H1 (cell line): ENCODE measurements at regions not wholly inside any gene's neighbourhood (a gene's known extent, or its start where the extent isn't known, plus 50 kb on each side); places are given as distances from the start of the nearest gene placed in this dataset.

Experiments used
- CTCF ChIA-PET: fragments of 300-600 bp; sonication (Branson Sonifier 250); formaldehyde crosslinking; loops from one replicate; lab custom pipeline; 2021; ENCODE audit not compliant: partially characterized antibody; lab: Charles Lee
- POLR2A ChIA-PET: fragments of 300-600 bp; sonication (Branson Sonifier 250); formaldehyde crosslinking; loops from one replicate; lab custom pipeline; 2021; ENCODE audit warnings: inconsistent platforms; ENCODE audit not compliant: partially characterized antibody; lab: Charles Lee
- DNase-seq, 2 experiments: peaks; one replicate each; pipeline versions ENCODE4 v3.0.0 to v3.0.0-alpha.2; 2010 to 2022; ENCODE audit warnings: low spot score in 2 of 2, low read depth in 1 of 2, mixed read lengths in 1 of 2
- FAIRE-seq: peaks from 2 replicates; lab custom pipeline; 2011; peaks lifted over from hg19 to GRCh38; lab: Jason Lieb, UNC
- H2AFZ ChIP-seq: 2 replicates; pipeline ENCODE4 v1.8.1; 2012; ENCODE audit warnings: low read length, inconsistent platforms
- H2AK5ac ChIP-seq: 2 replicates; pipeline ENCODE4 v1.6.1; 2013; ENCODE audit warnings: low read depth, low read length
- H2BK120ac ChIP-seq: replicated peaks from 2 replicates; pipeline ENCODE3; 2013; ENCODE audit warnings: low read depth, low read length, inconsistent platforms
- H2BK12ac ChIP-seq: 2 replicates; pipeline ENCODE4 v1.6.1; 2013; ENCODE audit warnings: low read depth, low read length
- H2BK15ac ChIP-seq: 2 replicates; pipeline ENCODE4 v1.6.1; 2013; ENCODE audit warnings: low read length
- H2BK20ac ChIP-seq: 2 replicates; pipeline ENCODE4 v1.6.1; 2013; ENCODE audit warnings: low read length
- H2BK5ac ChIP-seq: 2 replicates; pipeline ENCODE4 v1.6.1; 2013; ENCODE audit warnings: low read depth, low read length
- H3K14ac ChIP-seq: 2 replicates; pipeline ENCODE4 v1.6.1; 2013; ENCODE audit warnings: inconsistent platforms; ENCODE audit not compliant: insufficient read length
- H3K18ac ChIP-seq: 2 replicates; pipeline ENCODE4 v1.6.1; 2013; ENCODE audit warnings: low read length; ENCODE audit errors: extremely low read depth
- H3K23ac ChIP-seq: 2 replicates; pipeline ENCODE4 v1.6.1; 2013; ENCODE audit warnings: inconsistent platforms; ENCODE audit not compliant: insufficient read length
- H3K23me2 ChIP-seq: 2 replicates; pipeline ENCODE4 v1.6.1; 2013; ENCODE audit warnings: low read depth, low read length
- H3K27ac ChIP-seq: 2 replicates; pipeline ENCODE4 v1.6.1; 2011; ENCODE audit warnings: low read depth, low read length, inconsistent platforms
- H3K27me3 ChIP-seq, 4 experiments: replicated peaks in 1 of 4; 1 replicate in 1 of 4; 2 replicates in 3 of 4; pipeline versions ENCODE4 v1.6.1 to v1.8.1; 2011 to 2013; ENCODE audit warnings: low read length in 3 of 4, mild to moderate bottlenecking in 3 of 4, inconsistent platforms in 2 of 4, mixed read lengths in 2 of 4, moderate library complexity in 1 of 4; ENCODE audit not compliant: control insufficient read depth in 3 of 4, insufficient read depth in 3 of 4; ENCODE audit errors: extremely low read depth in 1 of 4
- H3K36me3 ChIP-seq, 4 experiments: 2 replicates each; pipeline versions ENCODE4 v1.6.1 to v1.8.1; 2011 to 2013; ENCODE audit warnings: mild to moderate bottlenecking in 4 of 4, low read length in 3 of 4, moderate library complexity in 2 of 4, control low read depth in 1 of 4, inconsistent platforms in 1 of 4; ENCODE audit not compliant: insufficient read depth in 4 of 4, control insufficient read depth in 2 of 4
- H3K4ac ChIP-seq: replicated peaks from 2 replicates; pipeline ENCODE3; 2013; ENCODE audit warnings: low read length, low read depth, mixed read lengths, inconsistent platforms; ENCODE audit not compliant: insufficient read length
- H3K4me1 ChIP-seq, 4 experiments: replicated peaks in 1 of 4; 1 replicate in 1 of 4; 2 replicates in 3 of 4; pipeline versions ENCODE4 v1.6.1 to v1.8.1; 2011 to 2013; ENCODE audit warnings: low read length in 3 of 4, inconsistent platforms in 2 of 4, mixed read lengths in 1 of 4; ENCODE audit not compliant: insufficient read depth in 4 of 4, control insufficient read depth in 3 of 4
- H3K4me2 ChIP-seq, 2 experiments: 2 replicates each; pipeline versions ENCODE4 v1.6.1 to v1.8.1; 2011 to 2013; ENCODE audit warnings: low read depth in 2 of 2, low read length in 2 of 2, control low read depth in 1 of 2, inconsistent platforms in 1 of 2, mild to moderate bottlenecking in 1 of 2; ENCODE audit not compliant: insufficient read depth in 1 of 2
- H3K4me3 ChIP-seq, 4 experiments: fragments of 200-600, 300-600 bp in 1 of 4; sonication (generic), shearing (Covaris generic), sonication (Bioruptor Twin) in 1 of 4; 2 replicates each; pipeline versions ENCODE4 v1.5.1 to v1.8.1; 2011 to 2016; ENCODE audit warnings: low read length in 4 of 4, low read depth in 3 of 4, control low read depth in 2 of 4, inconsistent platforms in 2 of 4, mild to moderate bottlenecking in 2 of 4, mixed read lengths in 1 of 4, moderate library complexity in 1 of 4; ENCODE audit not compliant: insufficient read depth in 2 of 4; ENCODE audit errors: extremely low read depth in 1 of 4
- H3K56ac ChIP-seq: replicated peaks from 2 replicates; pipeline ENCODE3; 2013; ENCODE audit warnings: low read depth, mild to moderate bottlenecking, mixed read lengths, low read length, inconsistent platforms; ENCODE audit not compliant: insufficient read length
- H3K79me1 ChIP-seq: 2 replicates; pipeline ENCODE4 v1.6.1; 2013; ENCODE audit warnings: low read depth, low read length, control low read depth
- H3K79me2 ChIP-seq, 2 experiments: 2 replicates each; pipeline versions ENCODE4 v1.6.1 to v1.8.1; 2012 to 2013; ENCODE audit warnings: low read length in 2 of 2, mild to moderate bottlenecking in 2 of 2, inconsistent platforms in 1 of 2; ENCODE audit not compliant: insufficient read depth in 2 of 2, control insufficient read depth in 1 of 2
- H3K9ac ChIP-seq, 4 experiments: replicated peaks in 1 of 4; 1 replicate in 1 of 4; 2 replicates in 3 of 4; pipeline versions ENCODE4 v1.6.1 to v1.8.1; 2011 to 2013; ENCODE audit warnings: low read depth in 3 of 4, low read length in 3 of 4, control low read depth in 2 of 4, mild to moderate bottlenecking in 2 of 4, moderate library complexity in 2 of 4, inconsistent platforms in 1 of 4; ENCODE audit errors: extremely low read depth in 1 of 4
- H3K9me3 ChIP-seq, 2 experiments: 2 replicates each; pipeline versions ENCODE4 v1.6.1 to v1.8.1; 2012 to 2013; ENCODE audit warnings: mild to moderate bottlenecking in 2 of 2, moderate library complexity in 2 of 2, control low read depth in 1 of 2, inconsistent platforms in 1 of 2, low read depth in 1 of 2, low read length in 1 of 2, mixed read lengths in 1 of 2; ENCODE audit not compliant: insufficient read depth in 2 of 2
- H4K20me1 ChIP-seq, 2 experiments: replicated peaks in 1 of 2; 2 replicates each; pipeline versions ENCODE3 to v1.8.1; 2011 to 2013; ENCODE audit warnings: inconsistent platforms in 2 of 2, low read length in 2 of 2, mild to moderate bottlenecking in 1 of 2; ENCODE audit not compliant: insufficient read depth in 2 of 2, control insufficient read depth in 1 of 2
- H4K5ac ChIP-seq: 2 replicates; pipeline ENCODE4 v1.6.1; 2013; ENCODE audit warnings: low read length, low read depth, mixed read lengths, inconsistent platforms; ENCODE audit not compliant: insufficient read length
- H4K8ac ChIP-seq: 2 replicates; pipeline ENCODE4 v1.8.0; 2013; ENCODE audit warnings: mild to moderate bottlenecking, moderate library complexity, low read length, inconsistent platforms; ENCODE audit not compliant: insufficient read depth; ENCODE audit errors: extremely low read depth
- H4K91ac ChIP-seq: replicated peaks from 2 replicates; pipeline ENCODE3; 2013; ENCODE audit warnings: low read length, mixed read lengths, inconsistent platforms; ENCODE audit not compliant: insufficient read length
- CHD2 ChIP-seq: IDR thresholded peaks from 2 replicates; pipeline ENCODE4 v1.6.1; 2012; ENCODE audit warnings: low read length, improper control_type of control experiment
- EGR1 ChIP-seq: IDR thresholded peaks from 2 replicates; pipeline ENCODE4 v1.6.1; 2011; ENCODE audit warnings: low read depth, low read length, borderline replicate concordance
- JUN ChIP-seq: IDR thresholded peaks from 2 replicates; pipeline ENCODE4 v1.6.1; 2011; ENCODE audit warnings: low read depth, mild to moderate bottlenecking, improper control_type of control experiment, low read length
- POU5F1 ChIP-seq: IDR thresholded peaks from 2 replicates; pipeline ENCODE4 v1.6.1; 2011; ENCODE audit warnings: low read depth, mild to moderate bottlenecking, low read length, moderate library complexity
- RAD21 ChIP-seq, 2 experiments: IDR thresholded peaks in 1 of 2; conservative IDR thresholded peaks in 1 of 2; 2 replicates each; pipeline ENCODE4 v1.6.1; 2011; ENCODE audit warnings: low read depth in 2 of 2, low read length in 2 of 2, improper control_type of control experiment in 1 of 2, inconsistent platforms in 1 of 2, mild to moderate bottlenecking in 1 of 2, moderate library complexity in 1 of 2
- RNF2 ChIP-seq: fragments of 200-900, 300-1000 bp; sonication (generic); IDR thresholded peaks from 2 replicates; pipeline ENCODE4 v1.7.1; 2016; ENCODE audit warnings: borderline replicate concordance, low read depth, mild to moderate bottlenecking, antibody characterized with exemption, low read length; ENCODE audit not compliant: poor library complexity, severe bottlenecking; ENCODE audit errors: missing control alignments
- SIN3A ChIP-seq, 2 experiments: IDR thresholded peaks in 1 of 2; conservative IDR thresholded peaks in 1 of 2; 2 replicates each; pipeline ENCODE4 v1.6.1; 2011 to 2012; ENCODE audit warnings: low read length in 2 of 2, improper control_type of control experiment in 1 of 2, low read depth in 1 of 2, mild to moderate bottlenecking in 1 of 2
- SIRT6 ChIP-seq: IDR thresholded peaks from one replicate; pipeline ENCODE4 v1.7.1; 2012; ENCODE audit warnings: low read length, inconsistent platforms
- SRF ChIP-seq: IDR thresholded peaks from 2 replicates; pipeline ENCODE4 v1.6.1; 2011; ENCODE audit warnings: mild to moderate bottlenecking, low read depth, low read length, moderate library complexity
- SUZ12 ChIP-seq: fragments of 200-600 bp; sonication (generic); IDR thresholded peaks from 2 replicates; pipeline ENCODE4 v1.6.1; 2012; ENCODE audit warnings: mild to moderate bottlenecking, inconsistent platforms, low read length, moderate library complexity, mixed read lengths
- TBP ChIP-seq: IDR thresholded peaks from 2 replicates; pipeline ENCODE4 v1.6.1; 2011; ENCODE audit warnings: low read depth, low read length, improper control_type of control experiment
- YY1 ChIP-seq: IDR thresholded peaks from 2 replicates; pipeline ENCODE4 v1.6.1; 2011; ENCODE audit warnings: low read depth, mild to moderate bottlenecking, low read length
- TF ChIP-seq, protein P1 (sequence below): IDR thresholded peaks from 2 replicates; pipeline ENCODE4 v1.6.1; 2011; ENCODE audit warnings: low read length, improper control_type of control experiment

DNA sequence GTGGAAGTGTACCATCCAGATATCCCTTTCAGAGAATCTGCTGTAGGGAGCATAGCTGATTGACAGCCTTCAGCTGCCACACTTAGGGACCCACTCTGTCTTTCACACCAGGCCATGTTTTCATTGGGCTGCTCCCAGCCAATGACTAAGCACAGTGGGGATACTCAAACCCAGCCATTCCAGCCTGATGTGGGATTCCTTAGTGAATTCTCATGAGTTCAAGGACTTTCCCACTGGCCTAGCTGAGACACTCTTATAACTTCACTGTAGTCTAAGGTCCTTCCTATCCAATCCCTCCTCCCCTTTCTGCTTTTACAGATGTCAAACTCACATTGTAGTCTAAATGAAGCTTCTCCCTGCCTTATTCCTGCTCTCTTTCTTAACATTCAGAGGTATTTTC is 201.2 kb downstream of the PIK3C3 start:
- Histone ChIP-seq H3K27me3 (no peaks in the 10 kb centered on the region), H4K91ac (no peak overlapping the region), H3K18ac (no peak overlapping the region), H4K20me1 (no peaks in the 10 kb centered on the region), H3K23me2 (no peaks in the 10 kb centered on the region), H2BK5ac (no peak overlapping the region), H3K4me1 (no peaks in the 10 kb centered on the region), H3K23ac (no peak overlapping the region), H3K36me3 (no peaks in the 10 kb centered on the region), H3K79me2 (no peaks in the 10 kb centered on the region), H3K4ac (no peak overlapping the region), H4K8ac (no peak overlapping the region), H3K56ac (no peak overlapping the region), H3K4me3 (no peak overlapping the region), H3K79me1 (no peaks in the 10 kb centered on the region), H3K4me2 (no peak overlapping the region), H4K5ac (no peak overlapping the region), H3K9ac (no peak overlapping the region), H2BK12ac (no peak overlapping the region), H2BK15ac (no peak overlapping the region), H2BK20ac (no peak overlapping the region), H2AK5ac (no peak overlapping the region), H3K9me3 (no peaks in the 10 kb centered on the region), H3K14ac (no peak overlapping the region), H2AFZ (no peak overlapping the region), H3K27ac (no peak overlapping the region), H2BK120ac (no peak overlapping the region)
- POLR2A ChIA-PET: no interaction called here
- FAIRE-seq (no peak), DNase-seq (no peak)
- CTCF ChIA-PET: interaction anchor here (0.5 to 1.6 kb wide), 4 partner anchors 27 to 1431 kb away, joined by 3 to 4 read pairs (median 3); no protein-coding TSS in a partner anchor
- no peak for TF ChIP-seq JUN
- TF ChIP-seq CHD2: no peak
- no peak for TF ChIP-seq RAD21 (IDR thresholded peaks at IDR 0.05 in 1 of 2, conservative IDR thresholded peaks at IDR 0.05 in 1 of 2; ENCODE audit: low read depth in 2 of 2, low read length in 2 of 2)
- TF ChIP-seq, protein P1, sequence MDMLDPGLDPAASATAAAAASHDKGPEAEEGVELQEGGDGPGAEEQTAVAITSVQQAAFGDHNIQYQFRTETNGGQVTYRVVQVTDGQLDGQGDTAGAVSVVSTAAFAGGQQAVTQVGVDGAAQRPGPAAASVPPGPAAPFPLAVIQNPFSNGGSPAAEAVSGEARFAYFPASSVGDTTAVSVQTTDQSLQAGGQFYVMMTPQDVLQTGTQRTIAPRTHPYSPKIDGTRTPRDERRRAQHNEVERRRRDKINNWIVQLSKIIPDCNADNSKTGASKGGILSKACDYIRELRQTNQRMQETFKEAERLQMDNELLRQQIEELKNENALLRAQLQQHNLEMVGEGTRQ: no peak
- no peak for TF ChIP-seq POU5F1
- no peak for TF ChIP-seq SUZ12
- TF ChIP-seq TBP: no peak
- no peak for TF ChIP-seq SRF
- no peak for TF ChIP-seq SIRT6
- TF ChIP-seq RNF2: no peak
- TF ChIP-seq EGR1: no peak
- TF ChIP-seq YY1: no peak
- TF ChIP-seq SIN3A (conservative IDR thresholded peaks at IDR 0.05 in 1 of 2, IDR thresholded peaks at IDR 0.05 in 1 of 2; ENCODE audit: low read depth in 1 of 2, low read length in 2 of 2): no peak
